PC-9 (cell line): ENCODE measurements at regions not wholly inside any gene's neighbourhood (a gene's known extent, or its start where the extent isn't known, plus 50 kb on each side); places are given as distances from the start of the nearest gene placed in this dataset.

Source experiments
- EZH2 ChIP-seq: fragments of 200-600 bp; sonication (generic); IDR thresholded peaks from 2 replicates; pipeline ENCODE4 v1.8.0; 2017; ENCODE audit warnings: antibody characterized with exemption, low read depth
- TF ChIP-seq, protein P1 (sequence below): fragments of 200-600 bp; sonication (generic); conservative IDR thresholded peaks from 2 replicates; pipeline ENCODE4 v1.6.1; 2017; ENCODE audit warnings: mixed run types, antibody characterized with exemption, mild to moderate bottlenecking, moderate library complexity

GRCh38 chr13:104256701-104257100, 1190.5 kb upstream of the SLC10A2 start:
- TF ChIP-seq, protein P1, sequence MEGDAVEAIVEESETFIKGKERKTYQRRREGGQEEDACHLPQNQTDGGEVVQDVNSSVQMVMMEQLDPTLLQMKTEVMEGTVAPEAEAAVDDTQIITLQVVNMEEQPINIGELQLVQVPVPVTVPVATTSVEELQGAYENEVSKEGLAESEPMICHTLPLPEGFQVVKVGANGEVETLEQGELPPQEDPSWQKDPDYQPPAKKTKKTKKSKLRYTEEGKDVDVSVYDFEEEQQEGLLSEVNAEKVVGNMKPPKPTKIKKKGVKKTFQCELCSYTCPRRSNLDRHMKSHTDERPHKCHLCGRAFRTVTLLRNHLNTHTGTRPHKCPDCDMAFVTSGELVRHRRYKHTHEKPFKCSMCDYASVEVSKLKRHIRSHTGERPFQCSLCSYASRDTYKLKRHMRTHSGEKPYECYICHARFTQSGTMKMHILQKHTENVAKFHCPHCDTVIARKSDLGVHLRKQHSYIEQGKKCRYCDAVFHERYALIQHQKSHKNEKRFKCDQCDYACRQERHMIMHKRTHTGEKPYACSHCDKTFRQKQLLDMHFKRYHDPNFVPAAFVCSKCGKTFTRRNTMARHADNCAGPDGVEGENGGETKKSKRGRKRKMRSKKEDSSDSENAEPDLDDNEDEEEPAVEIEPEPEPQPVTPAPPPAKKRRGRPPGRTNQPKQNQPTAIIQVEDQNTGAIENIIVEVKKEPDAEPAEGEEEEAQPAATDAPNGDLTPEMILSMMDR = no peak
- TF ChIP-seq EZH2 = no peak
